GM12878 (cell line): ENCODE measurements at regions not wholly inside any gene's neighbourhood (a gene's known extent, or its start where the extent isn't known, plus 50 kb on each side); places are given as distances from the start of the nearest gene placed in this dataset.

Experiments used
- ATAC-seq: fragments of 200-7000 bp; cut with Tn5 transposase; 3 replicates; pipeline ENCODE4 v1.9.1; 2020; ENCODE audit warnings: mild to moderate bottlenecking, moderate library complexity
- BruUV-seq: library from RNA; stranded (reverse); fragments of 400-500 nt; replicated peaks from 2 replicates; lab custom pipeline; 2021; lab: Mats Ljungman, UMichigan
- CTCF ChIA-PET: fragments of 300-600 bp; sonication (Branson Sonifier 250); formaldehyde crosslinking; extraction: SDS; loops from one replicate; lab custom pipeline; 2021; ENCODE audit warnings: inconsistent platforms; lab: Yijun Ruan, JAX
- POLR2A ChIA-PET: fragments of 350-600 bp; formaldehyde crosslinking; extraction: SDS; loops from one replicate; lab custom pipeline; 2021; ENCODE audit warnings: inconsistent platforms; lab: Charles Lee
- RAD21 ChIA-PET: fragments of 300-600 bp; sonication (Branson Sonifier 250); formaldehyde crosslinking; loops from one replicate; lab custom pipeline; 2023; ENCODE audit warnings: antibody characterized with exemption; ENCODE audit not compliant: unreplicated experiment; lab: Charles Lee
- SMC1A ChIA-PET: fragments of 300-600 bp; sonication (Branson Sonifier 250); formaldehyde crosslinking; loops from one replicate; lab custom pipeline; 2023; ENCODE audit not compliant: unreplicated experiment, uncharacterized antibody; lab: Charles Lee
- DNase-seq: peaks from one replicate; pipeline ENCODE4 v3.0.0-alpha.2; 2011; ENCODE audit warnings: low read depth, low spot score
- FAIRE-seq: peaks from 3 replicates; lab custom pipeline; 2011; peaks lifted over from hg19 to GRCh38; lab: Jason Lieb, UNC
- H2AFZ ChIP-seq: 2 replicates; pipeline ENCODE4 v1.6.0; 2011; ENCODE audit warnings: low read depth, low read length, control low read depth; ENCODE audit not compliant: control insufficient read depth
- H3K27ac ChIP-seq: 2 replicates; pipeline ENCODE4 v1.5.1; 2011; ENCODE audit warnings: control low read depth; ENCODE audit not compliant: control insufficient read depth, insufficient read depth
- H3K27me3 ChIP-seq, 2 experiments: replicated peaks in 1 of 2; 2 replicates each; pipeline versions ENCODE4 v1.6.0 to v1.6.1; 2011; ENCODE audit warnings: low read length in 1 of 2; ENCODE audit not compliant: control insufficient read depth in 2 of 2, insufficient read depth in 2 of 2
- H3K36me3 ChIP-seq, 2 experiments: 2 replicates each; pipeline ENCODE4 v1.5.1; 2011; ENCODE audit warnings: low read length in 1 of 2; ENCODE audit not compliant: control insufficient read depth in 2 of 2, insufficient read depth in 2 of 2
- H3K4me1 ChIP-seq: 2 replicates; pipeline ENCODE4 v1.6.1; 2011; ENCODE audit warnings: mild to moderate bottlenecking, low read length, moderate library complexity, mixed read lengths; ENCODE audit not compliant: control insufficient read depth, insufficient read depth
- H3K4me2 ChIP-seq: 2 replicates; pipeline ENCODE4 v1.6.0; 2011; ENCODE audit warnings: control low read depth; ENCODE audit not compliant: control insufficient read depth, insufficient read depth
- H3K4me3 ChIP-seq: fragments of 200-600 bp; sonication (generic); 2 replicates; pipeline ENCODE4 v1.5.1; 2016
- H3K79me2 ChIP-seq: 2 replicates; pipeline ENCODE4 v1.6.0; 2011; ENCODE audit warnings: low read length; ENCODE audit not compliant: control insufficient read depth, insufficient read depth
- H3K9ac ChIP-seq: 2 replicates; pipeline ENCODE4 v1.8.0; 2011; ENCODE audit warnings: low read length, control low read depth, mixed read lengths; ENCODE audit not compliant: control insufficient read depth, insufficient read depth
- H3K9me3 ChIP-seq: replicated peaks from 3 replicates; pipeline ENCODE4 v1.5.1; 2011; ENCODE audit warnings: mild to moderate bottlenecking, low read length; ENCODE audit not compliant: control insufficient read depth, insufficient read depth
- H4K20me1 ChIP-seq: 2 replicates; pipeline ENCODE4 v1.6.0; 2011; ENCODE audit not compliant: control insufficient read depth, insufficient read depth
- BMI1 ChIP-seq: fragments of 450-650 bp; IDR thresholded peaks from 2 replicates; pipeline ENCODE4 v1.6.1; 2016; ENCODE audit warnings: mild to moderate bottlenecking, moderate library complexity, borderline replicate concordance
- CBX3 ChIP-seq: fragments of 200-600 bp; sonication (generic); IDR thresholded peaks from 2 replicates; pipeline ENCODE4 v1.6.1; 2016; ENCODE audit warnings: low read depth, borderline replicate concordance
- CHD2 ChIP-seq: IDR thresholded peaks from 2 replicates; pipeline ENCODE4 v1.6.1; 2011; ENCODE audit warnings: low read depth, low read length, improper control_type of control experiment, borderline replicate concordance
- GABPA ChIP-seq: IDR thresholded peaks from 2 replicates; pipeline ENCODE4 v1.6.1; 2014; ENCODE audit warnings: antibody characterized with exemption, low read depth, mild to moderate bottlenecking, inconsistent platforms
- KLF5 ChIP-seq: fragments of 450-650 bp; IDR thresholded peaks from 2 replicates; pipeline ENCODE4 v1.6.1; 2014; ENCODE audit warnings: mild to moderate bottlenecking; ENCODE audit not compliant: partially characterized antibody
- POLR2AphosphoS5 ChIP-seq: IDR thresholded peaks from 2 replicates; pipeline ENCODE4 v1.6.1; 2011; ENCODE audit warnings: mild to moderate bottlenecking, low read length, inconsistent platforms
- RAD51 ChIP-seq: fragments of 450-650 bp; IDR thresholded peaks from 2 replicates; pipeline ENCODE4 v1.6.1; 2016; ENCODE audit warnings: moderate library complexity, mild to moderate bottlenecking, inconsistent platforms
- RUNX3 ChIP-seq: IDR thresholded peaks from 2 replicates; pipeline ENCODE4 v1.6.1; 2012; ENCODE audit warnings: low read length, inconsistent platforms
- SKIL ChIP-seq: fragments of 450-650 bp; IDR thresholded peaks from 2 replicates; pipeline ENCODE4 v1.6.1; 2017; ENCODE audit warnings: mild to moderate bottlenecking, low read depth, inconsistent platforms; ENCODE audit not compliant: poor library complexity, severe bottlenecking
- SMAD1 ChIP-seq: fragments of 450-650 bp; IDR thresholded peaks from 2 replicates; pipeline ENCODE4 v1.6.1; 2018; ENCODE audit warnings: mild to moderate bottlenecking, low read depth; ENCODE audit not compliant: partially characterized antibody
- SMC3 ChIP-seq: IDR thresholded peaks from 2 replicates; pipeline ENCODE4 v1.6.1; 2011; ENCODE audit warnings: low read length, improper control_type of control experiment, borderline replicate concordance
- TBL1XR1 ChIP-seq: IDR thresholded peaks from 2 replicates; pipeline ENCODE4 v1.6.1; 2012; ENCODE audit warnings: low read depth, low read length, improper control_type of control experiment
- USF1 ChIP-seq: IDR thresholded peaks from 2 replicates; pipeline ENCODE4 v1.6.1; 2011; ENCODE audit warnings: borderline replicate concordance, low read depth, mild to moderate bottlenecking, moderate library complexity, mixed read lengths, low read length; ENCODE audit not compliant: insufficient read depth; ENCODE audit errors: extremely low read length
- WRNIP1 ChIP-seq: IDR thresholded peaks from 2 replicates; pipeline ENCODE4 v1.6.1; 2011; ENCODE audit warnings: low read depth, low read length, improper control_type of control experiment, borderline replicate concordance
- ZNF384 ChIP-seq: IDR thresholded peaks from 2 replicates; pipeline ENCODE4 v1.6.1; 2012; ENCODE audit warnings: low read depth, mild to moderate bottlenecking, low read length, improper control_type of control experiment, borderline replicate concordance
- WGBS: methylation state at CpG from one replicate; pipeline ENCODE4 v1.1.6; 2016; ENCODE audit warnings: low lambda C conversion rate; ENCODE audit not compliant: insufficient replicate concordance, insufficient coverage; ENCODE audit errors: missing lambda C conversion rate; 5-methylcytosine and 5-hydroxymethylcytosine counted together
- in situ Hi-C: fragments of 300-500 bp; cut with MboI; formaldehyde crosslinking; loops from 9 replicates; pipeline ENCODE4 v1.14.3; 2018; ENCODE audit warnings: mixed read lengths
- intact Hi-C: fragments of 100-400 bp; cut with micrococcal nuclease; formaldehyde crosslinking; loops from one replicate; pipeline ENCODE4 v1.14.2; 2022; ENCODE audit not compliant: unreplicated experiment

GRCh38 chr7:15862781-15863165 lies 176.3 kb upstream of the MEOX2 start:
- no peak for DNase-seq
- RAD21 ChIA-PET = no interaction called here
- SMC1A ChIA-PET = interaction anchor here (0.5 kb wide), 1 partner anchor 1139 kb away, joined by 3 read pairs; no protein-coding TSS in a partner anchor
- Histone ChIP-seq H3K4me2 (no peak overlapping the region), H3K27ac (no peak overlapping the region), H3K27me3 (no peaks in the 10 kb centered on the region), H3K9ac (no peak overlapping the region), H4K20me1 (no peaks in the 10 kb centered on the region), H2AFZ (no peak overlapping the region), H3K36me3 (no peaks in the 10 kb centered on the region), H3K4me1 (no peaks in the 10 kb centered on the region), H3K79me2 (no peaks in the 10 kb centered on the region), H3K9me3 (no peaks in the 10 kb centered on the region), H3K4me3 (no peak overlapping the region)
- BruUV-seq = no TSS peak
- in situ Hi-C loops = no loop called here
- TF ChIP-seq SMC3 = no peak
- TF ChIP-seq TBL1XR1 = no peak
- FAIRE-seq = no peak
- intact Hi-C loops = no loop called here
- ATAC-seq = no peak
- POLR2A ChIA-PET = no interaction called here
- CTCF ChIA-PET = no interaction called here

GRCh38 chr7:15862016-15862780 lies 175.7 kb upstream of the MEOX2 start:
- no peak overlapping the region for H3K9ac ChIP-seq
- no peaks in the 10 kb centered on the region for H3K79me2 ChIP-seq
- 24% methylated on average over 4 of the region's 4 CpGs for WGBS
- H3K9me3 ChIP-seq = no peaks in the 10 kb centered on the region
- no peak for ATAC-seq
- no peaks in the 10 kb centered on the region for H3K27me3 ChIP-seq
- in situ Hi-C loops (no loop called here), intact Hi-C loops (no loop called here)
- RAD21 ChIA-PET = no interaction called here
- BruUV-seq = no TSS peak
- POLR2A ChIA-PET = no interaction called here
- H3K4me1 ChIP-seq = no peaks in the 10 kb centered on the region
- no peak overlapping the region for H3K4me3 ChIP-seq
- no peaks in the 10 kb centered on the region for H4K20me1 ChIP-seq
- H3K27ac ChIP-seq = no peak overlapping the region
- no peak for FAIRE-seq
- H2AFZ ChIP-seq = no peak overlapping the region
- SMC1A ChIA-PET = interaction anchor here (0.5 kb wide), 1 partner anchor 1138 kb away, joined by 3 read pairs; no protein-coding TSS in a partner anchor
- H3K36me3 ChIP-seq = no peaks in the 10 kb centered on the region
- CTCF ChIA-PET = interaction anchor here (0.6 kb wide), 1 partner anchor 558 kb away, joined by 3 read pairs; no protein-coding TSS in a partner anchor
- TF ChIP-seq KLF5 (no peak), RAD51 (no peak), SMAD1 (no peak), POLR2AphosphoS5 (no peak), SKIL (no peak), ZNF384 (no peak), WRNIP1 (no peak), GABPA (no peak), CBX3 (no peak), CHD2 (no peak), BMI1 (no peak), RUNX3 (no peak), USF1 (no peak)
- H3K4me2 ChIP-seq = no peak overlapping the region
- DNase-seq = no peak
